ENCODE measurements at regions not wholly inside any gene's neighbourhood (a gene's known extent, or its start where the extent isn't known, plus 50 kb on each side); places are given as distances from the start of the nearest gene placed in this dataset.

- no peaks in the 10 kb centered on the region for H3K23me2 ChIP-seq (ENCODE audit: insufficient read length, low read depth, low read length, poor library complexity, severe bottlenecking)
- H2BK120ac ChIP-seq (ENCODE audit: low read depth, low read length, poor library complexity, severe bottlenecking): no peak overlapping the region
- Mint-ChIP-seq H3K36me3 (ENCODE audit: insufficient read depth in 1 of 3, low read depth in 3 of 3) (no peaks in the 10 kb centered on the region; a peak in 1 of 7 replicates), H3K27me3 (ENCODE audit: low read depth) (no peaks in the 10 kb centered on the region), H3K4me1 (peaks cover 8% of the 10 kb centered on the region in 2 experiments), H3K27ac (no peak overlapping the region), H3K9me3 (no peaks in the 10 kb centered on the region), H3K4me3 (no peak overlapping the region)
- no peak overlapping the region for H3K56ac ChIP-seq (ENCODE audit: insufficient read length, low read depth, low read length)
- H2BK15ac ChIP-seq (ENCODE audit: low read depth, low read length): no peak overlapping the region
- no peak for DNase-seq
- no peak overlapping the region for H4K8ac ChIP-seq (replicated peaks; ENCODE audit: insufficient read length, low read depth, low read length)
- H3K79me1 ChIP-seq (ENCODE audit: insufficient read depth, low read depth, low read length, poor library complexity, severe bottlenecking): no peaks in the 10 kb centered on the region
- no peak overlapping the region for H2BK12ac ChIP-seq (ENCODE audit: insufficient read length, low read depth, low read length)
- no peak overlapping the region for H3K4me2 ChIP-seq (ENCODE audit: insufficient read depth, insufficient read length, low read length)
- no peak for TF ChIP-seq CTCF (conservative IDR thresholded peaks at IDR 0.05)
- no peaks in the 10 kb centered on the region for H3K4me1 ChIP-seq (ENCODE audit: insufficient read depth, low read length)
- no peak overlapping the region for H4K91ac ChIP-seq (ENCODE audit: insufficient read length, low read depth, low read length)
- H4K5ac ChIP-seq (ENCODE audit: insufficient read length, low read depth, low read length): no peak overlapping the region
- no peak overlapping the region for H3K27ac ChIP-seq (ENCODE audit: insufficient read length, low read depth, low read length)
- no peak overlapping the region for H3K14ac ChIP-seq (ENCODE audit: insufficient read depth, low read length)
- no peak overlapping the region for H3T11ph ChIP-seq (ENCODE audit: low read length)
- H3K23ac ChIP-seq (ENCODE audit: insufficient read length, low read depth, low read length): no peak overlapping the region
- no peak overlapping the region for H3K18ac ChIP-seq (ENCODE audit: insufficient read length, low read depth, low read length)
- no peaks in the 10 kb centered on the region for H3K79me2 ChIP-seq (ENCODE audit: insufficient read depth, low read length)
- no peak overlapping the region for H2AK5ac ChIP-seq (ENCODE audit: insufficient read length, low read length)
- H3K9me3 ChIP-seq (ENCODE audit: control insufficient read depth, low read depth, low read length): no peaks in the 10 kb centered on the region
- no peak overlapping the region for H2AFZ ChIP-seq (ENCODE audit: low read length)
- no peak overlapping the region for H2BK20ac ChIP-seq (ENCODE audit: low read depth, low read length, poor library complexity, severe bottlenecking)
- no peak overlapping the region for H3K4ac ChIP-seq (ENCODE audit: low read depth, low read length)
- H3K27me3 ChIP-seq (ENCODE audit: insufficient read depth, low read length): no peaks in the 10 kb centered on the region
- no peak overlapping the region for H2BK5ac ChIP-seq (ENCODE audit: insufficient read length, low read length)
- no peaks in the 10 kb centered on the region for H4K20me1 ChIP-seq (ENCODE audit: control insufficient read depth, insufficient read depth, insufficient read length)
- H3K9ac ChIP-seq (ENCODE audit: extremely low read depth, insufficient read length, low read length): no peak overlapping the region
- WGBS (ENCODE audit: extremely low coverage, insufficient read length, low lambda C conversion rate): no CpG with 5 or more reads among the region's 2 CpGs
Observed at GRCh38 chr9:79776581-79776980, 204.8 kb downstream of the TLE4 start.

Data from H9 (cell line).